ENCODE measurements at regions not wholly inside any gene's neighbourhood (a gene's known extent, or its start where the extent isn't known, plus 50 kb on each side); places are given as distances from the start of the nearest gene placed in this dataset.

GRCh38 chr2:157190151-157190550 lies 67.4 kb upstream of the GALNT5 start:
- peak; percentile 82 for DNase-seq
- peak overlapping the region; percentile 66 for H3K4me3 Mint-ChIP-seq
- peak overlapping the region; percentile 87 for H3K27ac Mint-ChIP-seq
- TF ChIP-seq, protein P1, sequence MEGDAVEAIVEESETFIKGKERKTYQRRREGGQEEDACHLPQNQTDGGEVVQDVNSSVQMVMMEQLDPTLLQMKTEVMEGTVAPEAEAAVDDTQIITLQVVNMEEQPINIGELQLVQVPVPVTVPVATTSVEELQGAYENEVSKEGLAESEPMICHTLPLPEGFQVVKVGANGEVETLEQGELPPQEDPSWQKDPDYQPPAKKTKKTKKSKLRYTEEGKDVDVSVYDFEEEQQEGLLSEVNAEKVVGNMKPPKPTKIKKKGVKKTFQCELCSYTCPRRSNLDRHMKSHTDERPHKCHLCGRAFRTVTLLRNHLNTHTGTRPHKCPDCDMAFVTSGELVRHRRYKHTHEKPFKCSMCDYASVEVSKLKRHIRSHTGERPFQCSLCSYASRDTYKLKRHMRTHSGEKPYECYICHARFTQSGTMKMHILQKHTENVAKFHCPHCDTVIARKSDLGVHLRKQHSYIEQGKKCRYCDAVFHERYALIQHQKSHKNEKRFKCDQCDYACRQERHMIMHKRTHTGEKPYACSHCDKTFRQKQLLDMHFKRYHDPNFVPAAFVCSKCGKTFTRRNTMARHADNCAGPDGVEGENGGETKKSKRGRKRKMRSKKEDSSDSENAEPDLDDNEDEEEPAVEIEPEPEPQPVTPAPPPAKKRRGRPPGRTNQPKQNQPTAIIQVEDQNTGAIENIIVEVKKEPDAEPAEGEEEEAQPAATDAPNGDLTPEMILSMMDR (IDR thresholded peaks at IDR 0.05) = no peak
- peaks cover 73% of the 10 kb centered on the region for H3K4me1 Mint-ChIP-seq (ENCODE audit: low read depth)
- no peaks in the 10 kb centered on the region for H3K9me3 Mint-ChIP-seq
- H3K27me3 Mint-ChIP-seq (ENCODE audit: insufficient read depth) = no peaks in the 10 kb centered on the region
- no peaks in the 10 kb centered on the region for H3K36me3 Mint-ChIP-seq (ENCODE audit: low read depth)

- TF ChIP-seq, protein P1 (IDR thresholded peaks at IDR 0.05) = no peak
- peaks cover 66% of the 10 kb centered on the region for H3K4me1 Mint-ChIP-seq (ENCODE audit: low read depth)
- H3K9me3 Mint-ChIP-seq = no peaks in the 10 kb centered on the region
- peak overlapping the region; percentile 47; the same call in 1 of the 2 replicates for H3K27ac Mint-ChIP-seq
- H3K27me3 Mint-ChIP-seq (ENCODE audit: insufficient read depth) = no peaks in the 10 kb centered on the region
- H3K36me3 Mint-ChIP-seq (ENCODE audit: low read depth) = no peaks in the 10 kb centered on the region
- H3K4me3 Mint-ChIP-seq = no peak overlapping the region
- no peak for DNase-seq
Observed at GRCh38 chr2:157191186-157191585, 66.3 kb upstream of the GALNT5 start.

- Mint-ChIP-seq H3K9me3 (no peaks in the 10 kb centered on the region), H3K27ac (no peak overlapping the region), H3K36me3 (ENCODE audit: low read depth) (no peaks in the 10 kb centered on the region), H3K4me1 (ENCODE audit: low read depth) (peaks cover 55% of the 10 kb centered on the region), H3K4me3 (no peak overlapping the region), H3K27me3 (ENCODE audit: insufficient read depth) (no peaks in the 10 kb centered on the region)
- TF ChIP-seq, protein P1 (IDR thresholded peaks at IDR 0.05) = no peak
- DNase-seq = no peak
Observed at GRCh38 chr2:157192445-157193423, 64.8 kb upstream of the GALNT5 start.

- TF ChIP-seq, protein P1 (IDR thresholded peaks at IDR 0.05) = no peak
- Mint-ChIP-seq H3K4me1 (ENCODE audit: low read depth) (peaks cover 55% of the 10 kb centered on the region), H3K4me3 (no peak overlapping the region), H3K36me3 (ENCODE audit: low read depth) (no peaks in the 10 kb centered on the region), H3K27ac (no peak overlapping the region; the same call in 1 of the 2 replicates), H3K9me3 (no peaks in the 10 kb centered on the region), H3K27me3 (ENCODE audit: insufficient read depth) (no peaks in the 10 kb centered on the region)
- DNase-seq = no peak
Observed at GRCh38 chr2:157193461-157193860, 64.0 kb upstream of the GALNT5 start.

DNA sequence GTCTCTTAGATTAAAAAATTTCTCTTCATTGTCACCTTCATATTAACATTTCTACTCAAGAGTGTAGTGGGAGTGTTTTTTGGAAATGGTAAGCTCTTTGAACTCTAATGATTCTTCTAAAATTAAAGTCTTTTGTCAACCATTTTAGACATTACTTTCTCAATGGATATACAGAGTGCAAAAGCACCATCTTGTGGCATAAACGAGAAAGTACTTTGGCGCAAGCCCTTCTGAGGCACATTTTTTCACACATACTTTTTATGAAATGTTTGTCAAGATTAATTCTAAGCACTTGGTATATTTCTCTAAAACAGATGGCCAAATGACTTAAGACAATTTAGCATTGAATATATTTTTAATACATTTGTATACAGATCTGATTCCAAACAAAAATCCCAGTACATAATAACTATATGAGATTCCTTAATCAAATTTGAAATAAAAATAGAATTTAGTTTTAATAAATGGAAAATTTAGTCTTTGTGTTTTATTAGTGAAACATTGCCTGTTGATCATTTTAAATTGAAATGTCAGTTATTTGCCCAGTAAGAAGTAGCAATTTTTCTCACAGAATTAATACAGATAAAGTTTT lies 63.3 kb upstream of the GALNT5 start:
- Mint-ChIP-seq H3K9me3 (no peaks in the 10 kb centered on the region), H3K36me3 (ENCODE audit: low read depth) (no peaks in the 10 kb centered on the region), H3K27me3 (ENCODE audit: insufficient read depth) (no peaks in the 10 kb centered on the region), H3K4me3 (no peak overlapping the region), H3K4me1 (ENCODE audit: low read depth) (peaks cover 52% of the 10 kb centered on the region), H3K27ac (peak overlapping the region; percentile 8; the same call in 1 of the 2 replicates)
- TF ChIP-seq, protein P1 (IDR thresholded peaks at IDR 0.05) = peak; percentile 90
- DNase-seq = peak; percentile 51
